ENCODE measurements at regions not wholly inside any gene's neighbourhood (a gene's known extent, or its start where the extent isn't known, plus 50 kb on each side); places are given as distances from the start of the nearest gene placed in this dataset.

- no peak overlapping the region for H3K23ac ChIP-seq (ENCODE audit: insufficient read length, low read depth, low read length)
- no peak overlapping the region for H2BK5ac ChIP-seq (ENCODE audit: insufficient read length, low read length)
- Mint-ChIP-seq H3K27ac (no peak overlapping the region; a peak in 1 of 7 replicates), H3K4me3 (no peak overlapping the region), H3K4me1 (peaks cover 22 to 26% of the 10 kb centered on the region in 2 experiments), H3K36me3 (ENCODE audit: insufficient read depth in 1 of 3, low read depth in 3 of 3) (peaks cover 6 to 13% (median 8%) of the 10 kb centered on the region in 3 experiments; a peak in 4 of 7 replicates), H3K27me3 (ENCODE audit: low read depth) (no peaks in the 10 kb centered on the region), H3K9me3 (peaks cover 3 to 4% of the 10 kb centered on the region in 2 experiments; a peak in 3 of 5 replicates)
- H4K20me1 ChIP-seq (ENCODE audit: control insufficient read depth, insufficient read depth, insufficient read length): no peaks in the 10 kb centered on the region
- no peak overlapping the region for H2AFZ ChIP-seq (ENCODE audit: low read length)
- H4K91ac ChIP-seq (ENCODE audit: insufficient read length, low read depth, low read length): no peak overlapping the region
- H2BK12ac ChIP-seq (ENCODE audit: insufficient read length, low read depth, low read length): no peak overlapping the region
- H3K23me2 ChIP-seq (ENCODE audit: insufficient read length, low read depth, low read length, poor library complexity, severe bottlenecking): no peaks in the 10 kb centered on the region
- H3K14ac ChIP-seq (ENCODE audit: insufficient read depth, low read length): no peak overlapping the region
- no peak overlapping the region for H3T11ph ChIP-seq (ENCODE audit: low read length)
- H3K4me2 ChIP-seq (ENCODE audit: insufficient read depth, insufficient read length, low read length): no peak overlapping the region
- H3K4me1 ChIP-seq (ENCODE audit: insufficient read depth, low read length): no peaks in the 10 kb centered on the region
- no peak overlapping the region for H2BK15ac ChIP-seq (ENCODE audit: low read depth, low read length)
- H3K79me1 ChIP-seq (ENCODE audit: insufficient read depth, low read depth, low read length, poor library complexity, severe bottlenecking): no peaks in the 10 kb centered on the region
- H3K27me3 ChIP-seq (ENCODE audit: insufficient read depth, low read length): no peaks in the 10 kb centered on the region
- no peak overlapping the region for H2BK120ac ChIP-seq (ENCODE audit: low read depth, low read length, poor library complexity, severe bottlenecking)
- H3K27ac ChIP-seq (ENCODE audit: insufficient read length, low read depth, low read length): no peak overlapping the region
- H3K9ac ChIP-seq (ENCODE audit: extremely low read depth, insufficient read length, low read length): no peak overlapping the region
- no peak overlapping the region for H3K4ac ChIP-seq (ENCODE audit: low read depth, low read length)
- no peak overlapping the region for H3K18ac ChIP-seq (ENCODE audit: insufficient read length, low read depth, low read length)
- H4K5ac ChIP-seq (ENCODE audit: insufficient read length, low read depth, low read length): no peak overlapping the region
- H3K79me2 ChIP-seq (ENCODE audit: insufficient read depth, low read length): no peaks in the 10 kb centered on the region
- no peaks in the 10 kb centered on the region for H3K9me3 ChIP-seq (ENCODE audit: control insufficient read depth, low read depth, low read length)
- H2BK20ac ChIP-seq (ENCODE audit: low read depth, low read length, poor library complexity, severe bottlenecking): no peak overlapping the region
- no peak for TF ChIP-seq CTCF (conservative IDR thresholded peaks at IDR 0.05)
- H2AK5ac ChIP-seq (ENCODE audit: insufficient read length, low read length): no peak overlapping the region
- H4K8ac ChIP-seq (replicated peaks; ENCODE audit: insufficient read length, low read depth, low read length): no peak overlapping the region
- no peak overlapping the region for H3K56ac ChIP-seq (ENCODE audit: insufficient read length, low read depth, low read length)
- DNase-seq: no peak
Observed at GRCh38 chr3:105006164-105006563, 360.5 kb upstream of the ALCAM start.
